ENCODE measurements at regions not wholly inside any gene's neighbourhood (a gene's known extent, or its start where the extent isn't known, plus 50 kb on each side); places are given as distances from the start of the nearest gene placed in this dataset.

GRCh38 chr10:106442223-106442622, 722.3 kb downstream of the SORCS1 start:
- TF ChIP-seq EZH2 (IDR thresholded peaks at IDR 0.05; ENCODE audit: low read length) (no peak), CTCF (optimal IDR thresholded peaks at IDR 0.05 in 1 of 3, IDR thresholded peaks at IDR 0.05 in 1 of 3, conservative IDR thresholded peaks at IDR 0.05 in 1 of 3; ENCODE audit: extremely low read depth in 1 of 3, insufficient read depth in 2 of 3, low read length in 3 of 3) (no peak)

All from keratinocyte (primary cell).